ENCODE measurements at regions not wholly inside any gene's neighbourhood (a gene's known extent, or its start where the extent isn't known, plus 50 kb on each side); places are given as distances from the start of the nearest gene placed in this dataset.

- Histone ChIP-seq H4K20me1 (ENCODE audit: insufficient read depth) (no peaks in the 10 kb centered on the region), H3K36me3 (replicated peaks in 1 of 2; ENCODE audit: control insufficient read depth in 1 of 2, insufficient read depth in 2 of 2, low read length in 1 of 2) (no peaks in the 10 kb centered on the region), H2AFZ (ENCODE audit: low read depth) (no peak overlapping the region), H3K4me3 (ENCODE audit: low read depth in 2 of 2, low read length in 1 of 2) (no peak overlapping the region), H3K27me3 (ENCODE audit: insufficient read depth) (no peaks in the 10 kb centered on the region), H3K79me2 (ENCODE audit: insufficient read depth) (no peaks in the 10 kb centered on the region), H3K9me3 (no peaks in the 10 kb centered on the region), H3K9me2 (no peaks in the 10 kb centered on the region), H3K27ac (ENCODE audit: low read depth in 2 of 2, low read length in 1 of 2) (no peak overlapping the region), H3F3A (replicated peaks; ENCODE audit: insufficient read depth) (no peaks in the 10 kb centered on the region), H3K9ac (no peak overlapping the region), H3K4me1 (ENCODE audit: control insufficient read depth in 1 of 2, insufficient read depth in 2 of 2, low read depth in 1 of 2, low read length in 1 of 2) (no peaks in the 10 kb centered on the region), H3K4me2 (no peak overlapping the region)
- ChIA-PET CTCF (interaction anchor here (0.7 to 1.2 kb wide), 3 partner anchors 86 to 572 kb away, joined by 3 read pairs; no protein-coding TSS in a partner anchor), POLR2A (no interaction called here)
- WGBS (ENCODE audit: low lambda C conversion rate) = 55% methylated on average over 5 of the region's 5 CpGs
- no peak for DNase-seq
- TF ChIP-seq USF2 (IDR thresholded peaks at IDR 0.05; ENCODE audit: borderline replicate concordance, low read depth, low read length) = no peak
- no peak for TF ChIP-seq FOXM1 (IDR thresholded peaks at IDR 0.05; ENCODE audit: low read depth)
- no peak for TF ChIP-seq SIN3A (IDR thresholded peaks at IDR 0.05; ENCODE audit: borderline replicate concordance, low read depth, low read length)
- no peak for TF ChIP-seq ZBTB33 (IDR thresholded peaks at IDR 0.05; ENCODE audit: borderline replicate concordance, low read depth)
- TF ChIP-seq RCOR1 (IDR thresholded peaks at IDR 0.05; ENCODE audit: low read length) = no peak
- no peak for TF ChIP-seq TEAD4 (IDR thresholded peaks at IDR 0.05; ENCODE audit: borderline replicate concordance, insufficient read depth)
- no peak for TF ChIP-seq NRF1 (IDR thresholded peaks at IDR 0.05; ENCODE audit: low read depth, low read length)
- TF ChIP-seq YY1 (IDR thresholded peaks at IDR 0.05; ENCODE audit: low read depth) = no peak
- TF ChIP-seq TCF12 (IDR thresholded peaks at IDR 0.05) = no peak
Observed at GRCh38 chr3:168613151-168613550, 517.4 kb upstream of the GOLIM4 start.

GRCh38 chr3:168612671-168613070 lies 516.9 kb upstream of the GOLIM4 start:
- Histone ChIP-seq H3K4me2 (no peak overlapping the region), H2AFZ (ENCODE audit: low read depth) (no peak overlapping the region), H3K27me3 (ENCODE audit: insufficient read depth) (no peaks in the 10 kb centered on the region), H3K79me2 (ENCODE audit: insufficient read depth) (no peaks in the 10 kb centered on the region), H3F3A (replicated peaks; ENCODE audit: insufficient read depth) (no peaks in the 10 kb centered on the region), H3K36me3 (replicated peaks in 1 of 2; ENCODE audit: control insufficient read depth in 1 of 2, insufficient read depth in 2 of 2, low read length in 1 of 2) (no peaks in the 10 kb centered on the region), H3K9ac (no peak overlapping the region), H3K9me3 (no peaks in the 10 kb centered on the region), H4K20me1 (ENCODE audit: insufficient read depth) (no peaks in the 10 kb centered on the region), H3K4me1 (ENCODE audit: control insufficient read depth in 1 of 2, insufficient read depth in 2 of 2, low read depth in 1 of 2, low read length in 1 of 2) (no peaks in the 10 kb centered on the region), H3K4me3 (ENCODE audit: low read depth in 2 of 2, low read length in 1 of 2) (no peak overlapping the region), H3K27ac (ENCODE audit: low read depth in 2 of 2, low read length in 1 of 2) (no peak overlapping the region), H3K9me2 (no peaks in the 10 kb centered on the region)
- no peak for DNase-seq
- CTCF ChIA-PET = interaction anchor here (1.0 to 1.2 kb wide), 2 partner anchors 86 to 572 kb away, joined by 3 read pairs; no protein-coding TSS in a partner anchor
- 40% methylated on average over 1 of the region's 5 CpGs for WGBS (ENCODE audit: low lambda C conversion rate)
- POLR2A ChIA-PET = no interaction called here
- no peak for TF ChIP-seq USF2 (IDR thresholded peaks at IDR 0.05; ENCODE audit: borderline replicate concordance, low read depth, low read length)
- TF ChIP-seq FOSL2 (IDR thresholded peaks at IDR 0.05; ENCODE audit: borderline replicate concordance, low read depth) = no peak
- TF ChIP-seq RCOR1 (IDR thresholded peaks at IDR 0.05; ENCODE audit: low read length) = no peak
- no peak for TF ChIP-seq NFIC (IDR thresholded peaks at IDR 0.05; ENCODE audit: borderline replicate concordance)
- no peak for TF ChIP-seq NRF1 (IDR thresholded peaks at IDR 0.05; ENCODE audit: low read depth, low read length)
- no peak for TF ChIP-seq REST (IDR thresholded peaks at IDR 0.05; ENCODE audit: low read depth, low read length)
- TF ChIP-seq SIN3A (IDR thresholded peaks at IDR 0.05; ENCODE audit: borderline replicate concordance, low read depth, low read length) = no peak
- TF ChIP-seq FOXM1 (IDR thresholded peaks at IDR 0.05; ENCODE audit: low read depth) = no peak
- TF ChIP-seq TAF1 (IDR thresholded peaks at IDR 0.05; ENCODE audit: borderline replicate concordance, low read depth, low read length) = no peak
- TF ChIP-seq IRF3 (IDR thresholded peaks at IDR 0.05; ENCODE audit: low read depth, low read length) = no peak
- TF ChIP-seq GATA2 (CRISPR knock-in tag; IDR thresholded peaks at IDR 0.05) = no peak
- no peak for TF ChIP-seq EZH2phosphoT487 (IDR thresholded peaks at IDR 0.05; ENCODE audit: borderline replicate concordance, low read depth)
- no peak for TF ChIP-seq SMC3 (IDR thresholded peaks at IDR 0.05; ENCODE audit: low read depth, low read length)
- TF ChIP-seq MEF2A (IDR thresholded peaks at IDR 0.05; ENCODE audit: borderline replicate concordance, low read depth) = no peak
- no peak for TF ChIP-seq JUND (IDR thresholded peaks at IDR 0.05)

Measured in SK-N-SH (cell line).